ENCODE measurements at regions not wholly inside any gene's neighbourhood (a gene's known extent, or its start where the extent isn't known, plus 50 kb on each side); places are given as distances from the start of the nearest gene placed in this dataset.

- DNase-seq, result no peak
- no peaks in the 10 kb centered on the region for H3K27me3 ChIP-seq (ENCODE audit: low read depth)
- intact Hi-C loops (cut with micrococcal nuclease), result no loop called here
- TF ChIP-seq CTCF (IDR thresholded peaks at IDR 0.05; ENCODE audit: borderline replicate concordance), result no peak
- H3K4me1 ChIP-seq, result no peaks in the 10 kb centered on the region
- no peaks in the 10 kb centered on the region for H3K36me3 ChIP-seq
- H3K9me3 ChIP-seq (replicated peaks), result peaks cover 9% of the 10 kb centered on the region
- no peak overlapping the region for H3K27ac ChIP-seq (replicated peaks)
- no peak overlapping the region for H3K4me3 ChIP-seq
Measured at GRCh38 chr5:28369418-28369817, 1331.0 kb upstream of the CDH9 start.

DNA sequence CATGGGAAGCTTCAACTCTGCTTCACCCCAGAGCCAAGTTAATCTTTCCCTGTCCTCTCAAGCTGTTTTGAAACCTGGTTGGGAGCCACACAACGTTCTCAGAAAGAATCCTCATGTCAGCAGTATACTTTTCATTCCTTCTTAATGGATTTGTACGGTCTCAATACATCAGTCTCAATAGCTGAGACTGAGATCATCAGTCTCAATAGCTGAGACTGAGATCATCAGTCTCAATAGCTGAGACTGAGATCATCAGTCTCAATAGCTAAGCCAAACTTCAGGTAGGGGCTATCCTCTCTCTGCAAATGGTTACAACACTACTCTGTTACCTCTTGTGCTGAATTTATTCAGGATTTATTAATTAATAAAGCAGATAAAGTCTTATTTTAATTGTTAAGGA lies 1317.4 kb upstream of the CDH9 start:
- H3K9me3 ChIP-seq (replicated peaks), result peaks cover 27% of the 10 kb centered on the region
- no peak for TF ChIP-seq CTCF (IDR thresholded peaks at IDR 0.05; ENCODE audit: borderline replicate concordance)
- H3K27ac ChIP-seq (replicated peaks), result no peak overlapping the region
- no peak overlapping the region for H3K4me3 ChIP-seq
- intact Hi-C loops (cut with micrococcal nuclease), result no loop called here
- H3K27me3 ChIP-seq (ENCODE audit: low read depth), result no peaks in the 10 kb centered on the region
- H3K36me3 ChIP-seq, result no peaks in the 10 kb centered on the region
- DNase-seq, result no peak
- H3K4me1 ChIP-seq, result no peaks in the 10 kb centered on the region

DNA sequence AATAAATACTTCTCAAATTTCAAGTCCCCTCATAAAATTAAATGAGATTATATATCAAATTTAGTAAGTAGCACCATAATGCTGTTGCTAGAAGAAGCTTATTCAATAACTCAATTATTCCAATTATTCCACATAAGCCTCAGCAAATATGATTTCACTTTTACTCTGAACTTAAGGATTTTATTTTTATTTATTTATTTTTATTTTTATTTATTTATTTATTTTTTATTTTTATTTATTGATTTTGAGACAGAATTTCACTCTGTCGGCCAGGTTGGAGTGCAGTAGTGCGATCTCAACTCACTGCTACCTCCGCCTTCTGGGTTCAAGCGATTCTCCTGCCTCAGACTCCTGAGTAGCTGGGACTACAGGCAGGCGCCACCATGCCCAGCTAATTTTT lies 1308.3 kb upstream of the CDH9 start:
- Histone ChIP-seq H3K4me3 (no peak overlapping the region), H3K36me3 (no peaks in the 10 kb centered on the region), H3K27me3 (ENCODE audit: low read depth) (no peaks in the 10 kb centered on the region), H3K27ac (replicated peaks) (no peak overlapping the region), H3K9me3 (replicated peaks) (peaks cover 51% of the 10 kb centered on the region), H3K4me1 (no peaks in the 10 kb centered on the region)
- no peak for DNase-seq
- intact Hi-C loops (cut with micrococcal nuclease), result no loop called here
- TF ChIP-seq CTCF (IDR thresholded peaks at IDR 0.05; ENCODE audit: borderline replicate concordance), result no peak

DNA sequence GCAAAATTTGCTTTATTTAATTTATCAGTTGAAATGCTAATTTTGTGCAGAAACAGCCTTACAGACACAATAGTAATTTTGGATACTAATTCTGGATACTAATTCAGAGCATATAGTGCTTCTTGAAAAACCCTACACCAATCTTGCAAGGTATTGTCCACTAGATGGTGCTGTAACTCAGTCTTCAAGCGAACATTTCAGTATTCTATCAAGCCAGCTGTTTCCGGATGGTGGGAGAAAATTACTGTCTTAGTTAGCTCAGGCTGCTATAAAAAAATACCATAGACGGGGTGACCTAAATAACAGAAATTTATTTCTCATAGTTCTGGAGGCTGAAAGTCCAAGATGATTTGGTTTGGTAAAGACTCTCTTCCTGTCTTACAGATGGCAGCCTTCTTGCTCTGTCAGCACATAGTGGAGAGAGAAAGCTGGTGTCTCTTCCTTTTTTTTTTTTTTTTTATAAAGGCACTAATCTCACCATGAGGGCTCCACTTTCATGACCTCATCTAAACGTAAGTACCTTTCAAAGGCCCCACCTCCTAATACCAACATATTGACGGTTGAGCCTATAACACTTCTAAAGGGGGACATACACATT lies 1306.5 kb upstream of the CDH9 start:
- Histone ChIP-seq H3K4me3 (no peak overlapping the region), H3K36me3 (no peaks in the 10 kb centered on the region), H3K4me1 (no peaks in the 10 kb centered on the region), H3K9me3 (replicated peaks) (peaks cover 35% of the 10 kb centered on the region), H3K27me3 (ENCODE audit: low read depth) (no peaks in the 10 kb centered on the region), H3K27ac (replicated peaks) (no peak overlapping the region)
- peak; percentile 23 for TF ChIP-seq CTCF (IDR thresholded peaks at IDR 0.05; ENCODE audit: borderline replicate concordance)
- intact Hi-C loops (cut with micrococcal nuclease), result no loop called here
- no peak for DNase-seq

DNA sequence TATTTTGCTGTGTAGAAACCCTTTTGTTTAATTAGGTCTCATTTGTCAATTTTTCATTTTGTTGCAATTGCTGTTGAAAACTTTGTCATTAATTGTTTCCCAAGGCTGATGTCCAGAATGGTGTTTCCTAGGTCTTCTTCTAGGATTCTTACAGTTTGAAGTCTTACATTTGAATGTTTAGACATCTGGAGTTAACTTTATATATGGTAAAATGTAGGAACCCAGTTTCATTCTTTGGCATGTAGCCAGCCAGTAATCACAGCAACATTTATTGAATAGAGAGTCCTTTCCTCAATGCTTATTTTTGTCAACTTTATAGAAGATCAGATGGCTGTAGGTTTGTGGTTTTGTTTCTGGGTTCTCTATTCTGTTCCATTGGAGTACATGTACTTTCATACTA lies 1290.8 kb upstream of the CDH9 start:
- H3K4me3 ChIP-seq, result no peak overlapping the region
- no peaks in the 10 kb centered on the region for H3K4me1 ChIP-seq
- H3K27ac ChIP-seq (replicated peaks), result no peak overlapping the region
- intact Hi-C loops (cut with micrococcal nuclease), result no loop called here
- no peaks in the 10 kb centered on the region for H3K27me3 ChIP-seq (ENCODE audit: low read depth)
- H3K36me3 ChIP-seq, result no peaks in the 10 kb centered on the region
- peaks cover 46% of the 10 kb centered on the region for H3K9me3 ChIP-seq (replicated peaks)
- DNase-seq, result no peak
- TF ChIP-seq CTCF (IDR thresholded peaks at IDR 0.05; ENCODE audit: borderline replicate concordance), result no peak

Measured in left ventricle myocardium inferior (tissue), 1 donor.